Colonic mucosa (tissue), 4 donors: ENCODE measurements at regions not wholly inside any gene's neighbourhood (a gene's known extent, or its start where the extent isn't known, plus 50 kb on each side); places are given as distances from the start of the nearest gene placed in this dataset.
"Not testable (repeated sequence)": the region's sequence is repeated elsewhere in the genome, so short reads cannot be mapped to it uniquely, and the experiment has no call there.

Experiments
- DNase-seq: peaks from one replicate; pipeline ENCODE4 v3.0.0-alpha.2; 2020
- H3K27ac ChIP-seq: fragments of 200-600 bp; one replicate; pipeline ENCODE4 v1.8.0; 2021
- H3K27me3 ChIP-seq: fragments of 200-600 bp; one replicate; pipeline ENCODE4 v1.8.0; 2021
- H3K36me3 ChIP-seq: fragments of 200-600 bp; one replicate; pipeline ENCODE4 v1.8.0; 2021
- H3K4me1 ChIP-seq: fragments of 200-600 bp; one replicate; pipeline ENCODE4 v1.8.0; 2021; ENCODE audit warnings: mild to moderate bottlenecking
- H3K4me3 ChIP-seq: fragments of 200-600 bp; one replicate; pipeline ENCODE4 v1.8.0; 2021
- H3K9ac ChIP-seq, 2 donors: one replicate each; pipeline ENCODE4 v1.7.0; 2013; ENCODE audit warnings: control low read depth in 2 of 2, low read depth in 2 of 2, low read length in 2 of 2
- H3K9me3 ChIP-seq: fragments of 200-600 bp; one replicate; pipeline ENCODE4 v1.8.0; 2021
- CTCF ChIP-seq: fragments of 200-600 bp; IDR thresholded peaks from one replicate; pipeline ENCODE4 v1.8.0; 2022; ENCODE audit warnings: antibody characterized with exemption, mild to moderate bottlenecking
- intact Hi-C: fragments of 100-400 bp; cut with DNase I; formaldehyde crosslinking; loops from one replicate; pipeline ENCODE4 v1.14.1; 2022
- donor health status: healthy.
- donor health status: DM: no; HTN: no; CAD: no.
- donor health status: DM: no; HTN: no; CAD: no.

GRCh38 chr20:29031262-29031982 is 2226.0 kb upstream of the DEFB115 start:
- H3K9me3 ChIP-seq, H3K4me3 ChIP-seq, H3K27me3 ChIP-seq, intact Hi-C loops, H3K36me3 ChIP-seq, H3K4me1 ChIP-seq, H3K27ac ChIP-seq, DNase-seq, H3K9ac ChIP-seq: not testable (repeated sequence)

- DNase-seq, H3K36me3 ChIP-seq, H3K4me1 ChIP-seq, H3K9ac ChIP-seq, H3K27ac ChIP-seq, H3K4me3 ChIP-seq, H3K9me3 ChIP-seq, H3K27me3 ChIP-seq, intact Hi-C loops: not testable (repeated sequence)
These were observed 2213.2 kb upstream of the DEFB115 start for GRCh38 chr20:29044239-29044638.

GRCh38 chr20:29050008-29050606 is 2207.4 kb upstream of the DEFB115 start:
- DNase-seq, H3K9me3 ChIP-seq, H3K4me1 ChIP-seq, H3K36me3 ChIP-seq, H3K27ac ChIP-seq, intact Hi-C loops, H3K4me3 ChIP-seq, H3K9ac ChIP-seq, H3K27me3 ChIP-seq: not testable (repeated sequence)

- H3K36me3 ChIP-seq, H3K4me3 ChIP-seq, H3K27ac ChIP-seq, DNase-seq, intact Hi-C loops, H3K9ac ChIP-seq, H3K9me3 ChIP-seq, H3K27me3 ChIP-seq, H3K4me1 ChIP-seq: not testable (repeated sequence)
These were observed 2199.5 kb upstream of the DEFB115 start for GRCh38 chr20:29057866-29058484.

GRCh38 chr20:29062451-29062850 is 2195.0 kb upstream of the DEFB115 start:
- H3K9ac ChIP-seq, H3K27ac ChIP-seq, H3K4me3 ChIP-seq, intact Hi-C loops, DNase-seq, H3K4me1 ChIP-seq, H3K9me3 ChIP-seq, H3K27me3 ChIP-seq, H3K36me3 ChIP-seq: not testable (repeated sequence)

- H3K4me3 ChIP-seq, intact Hi-C loops, H3K9ac ChIP-seq, DNase-seq, H3K36me3 ChIP-seq, H3K4me1 ChIP-seq, H3K27me3 ChIP-seq, H3K27ac ChIP-seq, H3K9me3 ChIP-seq: not testable (repeated sequence)
These were observed 2191.1 kb upstream of the DEFB115 start for GRCh38 chr20:29066341-29066740.

- DNase-seq, H3K36me3 ChIP-seq, H3K4me1 ChIP-seq, H3K9me3 ChIP-seq, H3K9ac ChIP-seq, H3K27ac ChIP-seq, H3K4me3 ChIP-seq, H3K27me3 ChIP-seq, intact Hi-C loops: not testable (repeated sequence)
These were observed 2183.8 kb upstream of the DEFB115 start for GRCh38 chr20:29073640-29074039.

- no peak overlapping the region for H3K9ac ChIP-seq
- intact Hi-C loops: no loop called here
- peak; percentile 53 for DNase-seq
- peaks cover 5% of the 10 kb centered on the region for H3K9me3 ChIP-seq
- H3K36me3 ChIP-seq: no peaks in the 10 kb centered on the region
- H3K27ac ChIP-seq: no peak overlapping the region
- no peak for TF ChIP-seq CTCF
- H3K27me3 ChIP-seq: no peaks in the 10 kb centered on the region
- H3K4me3 ChIP-seq: no peak overlapping the region
- H3K4me1 ChIP-seq: no peaks in the 10 kb centered on the region
These were observed 2177.4 kb upstream of the DEFB115 start for GRCh38 chr20:29079769-29080690.

GRCh38 chr20:29081712-29082111 is 2175.8 kb upstream of the DEFB115 start:
- H3K4me1 ChIP-seq, H3K9ac ChIP-seq, H3K9me3 ChIP-seq, H3K36me3 ChIP-seq, H3K27ac ChIP-seq, DNase-seq, H3K27me3 ChIP-seq, intact Hi-C loops, H3K4me3 ChIP-seq: not testable (repeated sequence)
